GM15510 (cell line): ENCODE measurements at regions not wholly inside any gene's neighbourhood (a gene's known extent, or its start where the extent isn't known, plus 50 kb on each side); places are given as distances from the start of the nearest gene placed in this dataset.

Source experiments
- POLR2A ChIP-seq: IDR thresholded peaks from 3 replicates; pipeline ENCODE4 v1.6.1; 2011; ENCODE audit warnings: borderline replicate concordance; ENCODE audit not compliant: insufficient read length; ENCODE audit errors: extremely low read depth

DNA sequence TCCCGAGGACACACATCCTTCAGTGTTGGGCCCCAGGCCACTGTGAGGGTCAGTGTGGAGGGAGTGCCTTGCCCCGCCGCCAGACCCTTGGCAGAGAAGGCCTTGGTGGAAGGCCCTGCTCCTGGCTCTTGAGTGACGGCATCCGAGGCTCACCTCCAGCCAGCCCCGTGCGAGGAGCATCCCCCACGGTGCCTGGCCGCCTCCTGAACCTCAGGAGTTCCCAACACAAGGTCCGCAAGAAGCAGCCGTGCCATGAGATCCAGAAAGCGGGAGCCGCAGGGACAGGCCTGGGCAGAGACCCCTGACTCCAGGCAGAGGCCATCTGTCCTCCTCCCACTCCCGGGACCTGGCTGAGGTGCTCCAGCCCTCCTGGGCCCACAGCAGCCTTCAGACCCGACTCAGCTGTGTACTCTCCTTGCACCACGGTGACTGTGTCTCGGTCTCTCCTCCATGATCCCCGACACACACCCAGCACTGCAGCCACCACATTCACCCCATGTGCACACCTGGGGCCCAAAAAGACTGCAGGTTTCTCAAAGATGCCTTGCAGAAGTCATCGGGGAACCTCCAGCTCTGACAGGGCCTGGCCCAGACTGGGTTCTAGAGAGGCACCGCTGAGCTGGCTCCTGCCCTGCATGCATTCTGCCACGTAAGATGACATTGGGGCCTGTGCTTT lies 870.2 kb downstream of the BRD1 start:
- no peak for TF ChIP-seq POLR2A

DNA sequence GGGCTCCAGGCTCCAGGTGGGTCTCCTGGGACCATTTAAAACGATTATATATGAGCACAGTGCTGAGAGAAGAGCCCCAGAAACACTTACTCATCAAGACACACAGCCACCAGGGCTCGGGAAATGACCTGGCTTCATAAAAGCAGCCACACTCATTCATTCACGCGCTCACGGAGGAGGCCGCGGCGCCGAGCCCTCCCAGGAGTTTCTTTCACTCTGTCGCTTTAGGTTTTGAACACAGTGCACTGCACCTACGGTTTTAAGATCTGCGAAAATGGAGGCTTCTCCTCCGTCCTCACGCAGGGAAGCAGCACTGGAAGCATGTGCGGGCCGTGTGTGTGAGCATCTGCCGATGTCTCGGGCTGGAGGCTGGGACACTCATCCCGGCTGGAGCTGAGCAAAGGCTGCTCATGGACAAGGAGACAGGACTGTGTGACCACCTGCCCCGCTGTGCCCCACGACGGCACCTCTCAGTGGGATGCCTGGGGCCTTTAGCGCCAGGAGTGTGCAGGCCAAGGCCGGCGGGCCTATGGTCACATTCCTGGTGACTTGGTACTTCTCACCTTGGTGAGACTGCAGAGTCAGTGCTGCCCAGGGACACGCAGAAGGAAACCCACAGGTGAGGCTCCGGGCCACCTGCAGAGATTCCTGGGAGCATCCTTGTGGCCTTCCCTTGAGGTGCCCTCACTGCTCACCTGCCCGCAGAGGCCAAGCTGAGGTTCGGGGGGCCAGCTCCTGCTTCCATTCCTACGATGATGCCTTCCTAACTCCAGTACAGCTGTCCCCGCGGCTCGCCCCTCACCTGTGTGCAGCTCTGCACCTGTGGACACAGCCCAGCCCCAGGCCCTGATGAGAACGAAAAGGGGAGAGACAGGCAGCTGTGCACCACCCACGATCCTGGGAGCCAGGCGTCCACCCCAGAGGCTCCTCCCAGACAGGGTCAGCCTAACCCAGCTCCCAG lies 872.0 kb downstream of the BRD1 start:
- TF ChIP-seq POLR2A: no peak

DNA sequence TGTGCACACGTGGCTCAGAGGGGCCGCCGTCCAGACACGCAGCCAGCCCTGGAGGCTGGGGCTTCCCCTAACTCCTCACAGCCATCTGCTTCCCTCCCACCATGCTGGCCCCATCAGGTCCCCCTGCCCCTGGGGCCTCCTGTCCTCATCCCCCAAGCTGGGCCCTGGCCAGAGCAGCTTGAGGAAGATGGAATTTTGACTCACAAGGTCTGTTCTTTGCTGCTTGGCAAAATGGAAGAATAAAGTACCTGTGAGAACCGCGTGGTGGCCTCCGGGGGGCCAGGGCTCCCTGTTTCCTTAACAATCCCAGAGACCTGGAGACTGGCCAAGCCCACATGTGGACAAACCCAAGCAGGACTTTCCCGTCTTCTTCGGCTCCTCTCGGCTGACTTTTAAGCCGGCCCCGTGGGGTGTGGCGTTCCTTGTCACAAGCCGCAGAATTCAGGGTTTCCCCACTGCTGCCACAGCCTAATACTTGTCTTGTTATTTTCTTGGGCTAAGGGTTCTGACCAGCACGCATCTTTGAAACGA lies 872.8 kb downstream of the BRD1 start:
- TF ChIP-seq POLR2A: no peak

- no peak for TF ChIP-seq POLR2A
Measured at GRCh38 chr22:48953830-48954229, 873.8 kb downstream of the BRD1 start.

GRCh38 chr22:48953103-48953720 lies 874.5 kb downstream of the BRD1 start:
- TF ChIP-seq POLR2A: no peak

DNA sequence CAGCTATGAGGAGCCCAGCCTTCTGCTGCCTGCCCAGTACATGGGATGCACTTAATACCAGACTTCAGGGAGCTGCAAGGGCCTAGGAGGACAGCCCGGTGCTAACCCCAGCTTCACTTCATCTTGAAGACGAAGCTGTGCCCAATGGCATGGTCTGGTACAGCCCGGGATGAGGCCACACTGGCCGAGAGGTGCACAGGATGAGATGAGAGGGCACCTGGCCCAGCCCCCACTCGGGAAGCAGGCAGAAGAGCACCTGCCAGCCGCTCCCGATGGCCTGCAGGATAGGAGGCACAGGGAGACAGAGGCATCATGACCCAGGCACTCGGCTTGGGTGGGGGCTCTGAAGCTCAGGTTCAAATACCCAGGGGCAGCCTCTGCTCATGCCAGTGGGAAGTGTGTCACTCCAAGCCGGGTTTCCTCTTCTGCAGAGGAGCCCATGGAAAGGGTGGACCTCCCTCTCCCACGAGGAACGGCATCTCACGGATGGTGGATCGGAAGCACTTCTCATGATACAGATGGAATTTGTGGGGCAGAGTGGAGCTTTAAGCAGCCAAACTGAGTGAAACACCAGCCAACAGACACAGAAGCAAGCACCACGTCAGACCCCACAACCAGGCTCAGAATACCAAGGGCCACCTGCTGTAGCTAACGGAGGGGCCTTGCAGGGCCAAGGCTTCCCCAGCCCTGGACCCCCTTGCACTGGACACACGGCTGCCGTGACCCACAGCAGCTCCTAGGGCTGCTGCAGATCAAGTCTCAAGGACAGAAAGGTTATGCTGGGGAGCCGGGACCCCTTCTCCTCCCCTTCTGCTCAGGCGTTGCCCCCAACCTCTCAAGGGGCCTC lies 875.2 kb downstream of the BRD1 start:
- no peak for TF ChIP-seq POLR2A

DNA sequence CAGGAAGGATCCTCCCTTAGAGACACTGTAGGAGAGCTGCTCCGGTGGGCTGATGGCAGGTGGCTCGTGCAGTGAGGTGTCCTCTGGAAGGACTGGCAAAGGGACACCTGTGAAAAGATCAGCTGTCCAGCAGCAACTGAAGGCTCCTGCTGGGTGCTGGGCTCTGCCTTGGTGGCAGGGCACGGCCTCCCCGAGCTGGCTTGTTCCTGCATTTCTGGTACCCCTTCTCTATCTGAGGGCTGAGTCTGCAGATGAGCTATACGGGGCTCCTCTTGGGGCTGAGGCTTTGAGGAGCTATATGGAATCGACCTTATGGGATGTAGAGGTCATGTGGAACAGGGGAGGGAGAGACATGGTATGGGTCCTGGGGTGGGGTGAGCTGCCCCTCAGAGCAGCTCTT lies 875.8 kb downstream of the BRD1 start:
- no peak for TF ChIP-seq POLR2A

DNA sequence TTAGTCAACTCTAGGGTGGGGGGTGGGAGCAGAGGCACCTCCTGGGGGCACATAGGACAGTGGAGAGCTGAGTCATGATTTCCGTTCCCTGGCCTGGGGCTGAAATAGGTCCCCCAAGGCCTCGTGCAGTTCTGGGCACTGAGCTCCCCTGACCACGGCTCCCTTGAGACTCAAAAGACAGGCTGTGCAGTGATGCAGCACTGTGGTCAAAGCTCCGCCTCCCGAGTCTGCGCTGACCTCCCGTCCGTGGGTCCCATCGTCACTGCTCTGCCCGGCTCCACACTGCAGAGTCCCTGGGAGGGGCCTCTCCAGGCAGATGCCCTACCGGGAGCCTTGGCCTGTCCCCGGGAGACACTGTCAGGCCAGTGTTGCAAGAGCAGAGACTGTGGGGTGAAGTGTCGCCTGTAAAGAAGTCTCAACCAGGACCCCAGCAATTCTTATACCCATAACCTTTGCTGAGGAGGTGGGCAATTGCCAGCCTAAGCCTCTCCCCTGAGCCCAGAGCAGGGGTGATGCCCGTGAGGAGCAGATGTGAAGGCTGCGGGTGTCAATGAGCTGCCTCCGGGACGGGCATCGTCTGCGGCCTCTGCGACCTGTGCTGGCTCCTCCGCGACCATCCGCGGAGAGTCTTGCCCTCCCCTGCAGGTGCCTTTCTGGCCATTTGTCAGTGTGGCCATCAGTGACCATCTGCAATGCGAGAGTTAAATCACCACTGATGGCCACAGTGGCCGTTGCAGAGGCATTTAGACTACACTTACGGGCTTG lies 877.3 kb downstream of the BRD1 start:
- TF ChIP-seq POLR2A: no peak

GRCh38 chr22:48949375-48950149 lies 878.1 kb downstream of the BRD1 start:
- TF ChIP-seq POLR2A: no peak

GRCh38 chr22:48948575-48949170 lies 879.0 kb downstream of the BRD1 start:
- TF ChIP-seq POLR2A: no peak

DNA sequence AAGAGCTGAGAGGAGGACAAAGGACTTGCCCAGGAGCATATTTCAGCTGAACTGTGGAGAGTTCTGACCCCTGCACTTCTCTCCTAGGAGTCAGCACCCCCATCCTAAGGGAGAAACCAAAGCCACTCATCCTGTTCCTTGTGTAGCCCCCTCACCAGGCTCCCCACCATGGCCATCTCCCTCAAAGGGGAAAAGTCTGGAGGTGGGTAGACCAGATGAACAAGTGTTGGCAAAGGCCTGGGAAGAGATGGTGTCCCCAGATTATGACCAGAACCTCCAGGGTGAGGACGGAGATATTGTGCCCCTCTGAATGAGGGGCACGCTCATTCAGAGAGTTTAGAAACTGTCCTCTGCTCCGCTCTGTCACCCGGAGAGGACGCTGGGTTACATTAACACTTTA lies 880.0 kb downstream of the BRD1 start:
- TF ChIP-seq POLR2A: no peak

DNA sequence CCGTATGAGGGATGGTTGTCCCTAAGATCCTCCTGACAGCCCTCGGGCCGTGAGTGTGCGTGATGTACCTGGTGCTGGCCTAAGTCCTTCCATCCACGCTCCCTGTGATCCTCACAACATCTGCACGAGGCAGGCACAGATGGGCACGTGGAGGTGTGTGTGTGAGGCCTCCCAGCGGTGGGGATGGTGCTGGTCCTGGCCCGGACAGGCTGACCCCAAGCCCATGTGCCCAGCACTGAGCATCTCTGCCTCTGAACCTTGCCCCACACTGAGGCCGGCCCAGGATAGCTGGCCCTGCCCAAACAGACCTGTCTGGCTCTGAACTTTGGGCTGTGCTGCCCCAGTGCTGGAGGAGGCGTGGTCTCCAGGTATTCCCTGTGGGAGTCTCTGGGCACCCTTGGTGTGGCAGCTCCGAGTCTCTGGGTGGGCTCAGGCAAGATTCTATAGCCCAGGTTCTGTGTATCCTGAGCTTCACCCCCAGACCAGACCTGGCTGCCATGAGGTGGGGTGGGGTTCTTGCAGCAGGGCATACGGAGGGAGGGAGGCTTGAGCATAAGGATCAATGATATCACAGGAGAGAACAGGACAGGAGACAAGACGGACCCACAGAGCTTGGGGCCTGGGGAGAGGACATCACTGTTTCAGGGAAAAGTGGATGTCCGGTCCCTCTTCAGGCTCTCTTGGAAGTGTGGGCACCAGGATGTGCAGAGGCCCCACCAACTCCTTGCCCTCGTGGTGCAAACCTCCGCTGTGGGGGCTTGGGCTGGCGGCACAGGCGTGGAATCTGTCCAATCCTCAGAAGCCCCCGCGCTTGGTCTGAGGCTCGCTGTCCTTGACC lies 881.8 kb downstream of the BRD1 start:
- no peak for TF ChIP-seq POLR2A
